AG04450 (cell line): ENCODE measurements at regions not wholly inside any gene's neighbourhood (a gene's known extent, or its start where the extent isn't known, plus 50 kb on each side); places are given as distances from the start of the nearest gene placed in this dataset.

Experiments used
- CTCF ChIA-PET: fragments of 300-600, 350-600 bp; formaldehyde crosslinking; extraction: SDS; loops from one replicate; lab custom pipeline; 2022; ENCODE audit warnings: antibody characterized with exemption, inconsistent platforms; lab: Charles Lee
- POLR2A ChIA-PET: fragments of 350-600 bp; formaldehyde crosslinking; extraction: SDS; loops from one replicate; lab custom pipeline; 2021; ENCODE audit warnings: antibody characterized with exemption, inconsistent platforms; lab: Yijun Ruan, JAX
- DNase-seq: peaks from one replicate; pipeline ENCODE4 v3.0.0-alpha.2; 2011; ENCODE audit warnings: low read depth, low spot score
- H3K27ac ChIP-seq: one replicate; pipeline ENCODE4 v1.5.1; 2012; ENCODE audit warnings: low read depth, low read length, control low read depth
- H3K27me3 ChIP-seq: one replicate; pipeline ENCODE4 v1.6.0; 2012; ENCODE audit warnings: low read length; ENCODE audit not compliant: control insufficient read depth, insufficient read depth
- H3K4me3 ChIP-seq: 2 replicates; pipeline ENCODE4 v1.5.1; 2011; ENCODE audit warnings: mild to moderate bottlenecking, low read depth, low read length, control low read depth
- H3K9me3 ChIP-seq: 2 replicates; pipeline ENCODE4 v1.5.1; 2012; ENCODE audit warnings: low read length; ENCODE audit not compliant: control insufficient read depth, insufficient read depth
- CTCF ChIP-seq: IDR thresholded peaks from 2 replicates; pipeline ENCODE4 v1.5.1; 2011; ENCODE audit warnings: low read depth, low read length, control low read depth, inconsistent platforms

DNA sequence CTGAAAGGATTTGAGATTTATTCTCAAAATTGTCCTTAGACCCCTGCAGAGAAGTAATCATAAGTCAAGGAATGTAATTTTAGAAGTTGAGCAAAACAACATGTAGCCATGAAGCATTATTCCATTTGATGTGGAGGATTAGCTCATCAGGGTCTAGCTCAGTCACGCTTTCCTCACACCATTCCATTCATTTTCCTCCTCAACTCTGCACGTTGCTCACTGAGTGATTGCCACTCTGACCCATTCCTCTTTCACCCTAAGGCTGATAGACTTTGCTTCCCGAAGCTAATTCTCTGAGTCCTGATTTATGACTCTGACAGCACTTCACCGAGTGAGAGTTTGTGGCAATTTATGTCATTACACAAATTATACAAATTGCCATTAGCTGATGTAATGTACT lies 820.6 kb upstream of the PIK3C3 start:
- ChIA-PET CTCF (no interaction called here), POLR2A (no interaction called here)
- TF ChIP-seq CTCF: no peak
- Histone ChIP-seq H3K27me3 (no peaks in the 10 kb centered on the region), H3K4me3 (no peak overlapping the region), H3K27ac (no peak overlapping the region), H3K9me3 (no peaks in the 10 kb centered on the region)
- DNase-seq: no peak

DNA sequence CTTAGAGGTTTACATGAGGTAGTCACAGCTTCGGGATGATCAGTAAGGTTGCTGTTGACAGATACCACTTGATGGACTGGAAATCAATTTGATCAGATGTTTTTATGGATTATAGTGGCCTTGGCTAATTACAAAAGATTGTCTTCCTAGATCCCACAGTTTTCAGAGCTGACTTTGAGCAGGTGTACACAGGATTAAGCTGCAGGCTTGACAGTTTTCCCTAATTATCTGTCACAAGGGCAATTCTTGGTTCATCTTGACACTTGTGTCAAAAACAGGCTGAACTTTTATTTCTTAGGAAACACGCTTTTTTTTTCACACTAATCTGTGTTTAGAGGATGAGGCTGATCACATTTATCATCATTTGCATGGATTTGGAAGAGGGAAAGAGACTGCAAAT lies 824.0 kb upstream of the PIK3C3 start:
- Histone ChIP-seq H3K4me3 (no peak overlapping the region), H3K9me3 (no peaks in the 10 kb centered on the region), H3K27me3 (no peaks in the 10 kb centered on the region), H3K27ac (no peak overlapping the region)
- POLR2A ChIA-PET: no interaction called here
- TF ChIP-seq CTCF: no peak
- CTCF ChIA-PET: no interaction called here
- DNase-seq: no peak

DNA sequence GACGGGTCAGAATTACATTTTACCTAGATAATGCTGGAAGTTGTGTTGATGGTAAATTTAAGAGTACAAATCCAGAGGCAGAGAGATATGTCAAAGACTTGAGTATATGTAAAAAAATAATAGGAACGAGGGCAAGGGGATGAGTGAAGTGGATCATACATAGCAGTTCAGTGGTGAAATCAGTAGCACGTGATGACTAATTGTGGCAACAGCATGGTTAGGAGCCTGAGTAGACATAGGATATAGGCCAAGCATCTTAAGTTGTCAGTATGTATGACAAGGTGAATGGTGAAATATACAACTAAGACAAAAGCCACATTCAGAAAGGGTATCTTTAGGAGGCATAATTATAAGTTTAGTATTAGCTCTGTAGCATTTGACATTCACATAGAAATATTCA lies 826.5 kb upstream of the PIK3C3 start:
- no peaks in the 10 kb centered on the region for H3K9me3 ChIP-seq
- no peak overlapping the region for H3K27ac ChIP-seq
- TF ChIP-seq CTCF: no peak
- POLR2A ChIA-PET: no interaction called here
- CTCF ChIA-PET: no interaction called here
- no peak overlapping the region for H3K4me3 ChIP-seq
- H3K27me3 ChIP-seq: no peaks in the 10 kb centered on the region
- no peak for DNase-seq

DNA sequence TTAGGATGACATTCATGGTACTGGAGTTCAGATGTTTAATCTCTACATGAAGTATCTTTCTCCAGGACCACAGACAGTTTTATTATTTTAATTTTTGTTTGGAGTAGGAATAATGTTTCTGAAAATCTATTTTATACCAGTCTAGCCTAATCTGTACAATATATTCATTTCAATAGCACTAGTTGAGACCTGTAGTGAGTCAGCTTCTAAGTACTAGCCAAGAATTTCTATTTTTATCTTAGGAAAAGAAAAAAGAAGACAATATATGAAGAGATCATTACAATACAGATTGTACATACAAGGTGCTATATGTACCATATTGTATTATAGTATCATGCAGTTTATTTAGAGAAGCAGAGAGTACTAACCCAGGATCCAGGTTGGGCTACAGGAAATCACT lies 826.9 kb upstream of the PIK3C3 start:
- DNase-seq: no peak
- Histone ChIP-seq H3K4me3 (no peak overlapping the region), H3K27me3 (no peaks in the 10 kb centered on the region), H3K27ac (no peak overlapping the region), H3K9me3 (no peaks in the 10 kb centered on the region)
- TF ChIP-seq CTCF: no peak
- CTCF ChIA-PET: no interaction called here
- POLR2A ChIA-PET: no interaction called here

DNA sequence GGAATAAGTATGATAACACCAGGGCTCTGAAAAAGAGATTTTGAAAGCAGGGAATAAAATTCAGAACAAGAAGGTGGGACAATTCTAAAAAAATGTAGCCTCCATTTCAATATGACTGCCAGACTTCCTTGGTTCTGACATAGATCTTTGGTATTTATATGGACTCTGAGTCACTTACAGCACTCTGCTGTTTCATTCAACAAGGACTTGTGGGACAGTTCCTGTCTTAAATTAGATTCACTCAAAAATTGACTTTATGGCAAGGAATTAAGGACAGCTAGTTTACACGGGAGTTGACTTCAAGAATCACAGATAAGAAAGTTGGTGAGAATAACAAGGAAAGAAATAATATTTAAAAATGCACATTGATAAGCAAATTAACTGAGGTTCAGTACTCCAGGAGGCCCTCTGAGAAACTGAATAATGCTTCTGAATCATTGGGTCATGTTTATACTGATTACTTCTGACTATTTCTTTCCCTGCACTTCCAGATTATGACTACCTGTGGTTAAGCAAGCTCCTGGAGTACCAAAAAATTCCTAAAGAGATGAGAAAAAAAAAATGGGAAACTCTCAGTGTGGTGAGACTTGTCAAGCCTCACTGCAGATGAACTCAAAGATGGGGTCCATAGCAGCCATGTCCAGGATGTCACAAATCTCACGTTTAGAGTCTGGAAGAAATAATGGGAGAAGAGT lies 828.3 kb upstream of the PIK3C3 start:
- POLR2A ChIA-PET: no interaction called here
- CTCF ChIA-PET: no interaction called here
- no peak overlapping the region for H3K4me3 ChIP-seq

More for the DNA sequence above, 828.3 kb upstream of the PIK3C3 start:
- no peak for DNase-seq
- Histone ChIP-seq H3K27me3 (no peaks in the 10 kb centered on the region), H3K27ac (no peak overlapping the region), H3K9me3 (no peaks in the 10 kb centered on the region)
- no peak for TF ChIP-seq CTCF
